ENCODE measurements at regions not wholly inside any gene's neighbourhood (a gene's known extent, or its start where the extent isn't known, plus 50 kb on each side); places are given as distances from the start of the nearest gene placed in this dataset.
A peak's percentile ranks its signal among the peaks of the same experiment; 100 is the strongest.

GRCh38 chrX:107573016-107573415 lies 55.3 kb upstream of the PRPS1 start:
- H3K9me3 ChIP-seq (ENCODE audit: control insufficient read depth, insufficient read depth, low read depth, low read length) = no peaks in the 10 kb centered on the region
- no peak overlapping the region for H2AFZ ChIP-seq (ENCODE audit: low read length)
- DNase-seq (ENCODE audit: low read depth in 2 of 2) = no peak
- H3K4me2 ChIP-seq (ENCODE audit: extremely low read depth, insufficient read depth, low read length) = no peak overlapping the region
- H3K27ac ChIP-seq (ENCODE audit: insufficient read depth, low read length) = no peak overlapping the region
- no peaks in the 10 kb centered on the region for H3K36me3 ChIP-seq (ENCODE audit: control insufficient read depth, insufficient read depth, low read length)
- H3K9ac ChIP-seq (ENCODE audit: insufficient read depth, low read length) = no peak overlapping the region
- H3K79me2 ChIP-seq (ENCODE audit: control insufficient read depth, insufficient read depth, low read length) = no peaks in the 10 kb centered on the region
- no peaks in the 10 kb centered on the region for H3K27me3 ChIP-seq (ENCODE audit: control insufficient read depth, insufficient read depth, low read length)
- TF ChIP-seq EZH2 (IDR thresholded peaks at IDR 0.05; ENCODE audit: low read length, missing control alignments) (no peak), CTCF (conservative IDR thresholded peaks at IDR 0.05 in 1 of 2, IDR thresholded peaks at IDR 0.05 in 1 of 2; ENCODE audit: low read depth in 1 of 2, low read length in 2 of 2) (no peak)
- H3K4me3 ChIP-seq (replicated peaks in 1 of 4; ENCODE audit: control extremely low read depth in 1 of 4, insufficient read depth in 1 of 4, low read depth in 3 of 4, low read length in 4 of 4) = no peak overlapping the region
- H3K4me1 ChIP-seq (ENCODE audit: control insufficient read depth, extremely low read depth, insufficient read depth, low read length) = peaks cover 6% of the 10 kb centered on the region
- no peaks in the 10 kb centered on the region for H4K20me1 ChIP-seq (ENCODE audit: control insufficient read depth, extremely low read depth, insufficient read depth, low read length)

- TF ChIP-seq EZH2 (IDR thresholded peaks at IDR 0.05; ENCODE audit: low read length, missing control alignments) = no peak
- no peak for TF ChIP-seq CTCF (conservative IDR thresholded peaks at IDR 0.05 in 1 of 2, IDR thresholded peaks at IDR 0.05 in 1 of 2; ENCODE audit: low read depth in 1 of 2, low read length in 2 of 2)
- Histone ChIP-seq H3K36me3 (ENCODE audit: control insufficient read depth, insufficient read depth, low read length) (no peaks in the 10 kb centered on the region), H3K27ac (ENCODE audit: insufficient read depth, low read length) (peak overlapping the region; percentile 75), H3K4me2 (ENCODE audit: extremely low read depth, insufficient read depth, low read length) (peak overlapping the region; percentile 45), H3K4me3 (replicated peaks in 1 of 4; ENCODE audit: control extremely low read depth in 1 of 4, insufficient read depth in 1 of 4, low read depth in 3 of 4, low read length in 4 of 4) (no peak overlapping the region), H3K79me2 (ENCODE audit: control insufficient read depth, insufficient read depth, low read length) (no peaks in the 10 kb centered on the region), H2AFZ (ENCODE audit: low read length) (no peak overlapping the region), H3K9me3 (ENCODE audit: control insufficient read depth, insufficient read depth, low read depth, low read length) (no peaks in the 10 kb centered on the region), H4K20me1 (ENCODE audit: control insufficient read depth, extremely low read depth, insufficient read depth, low read length) (no peaks in the 10 kb centered on the region), H3K9ac (ENCODE audit: insufficient read depth, low read length) (no peak overlapping the region), H3K27me3 (ENCODE audit: control insufficient read depth, insufficient read depth, low read length) (no peaks in the 10 kb centered on the region), H3K4me1 (ENCODE audit: control insufficient read depth, extremely low read depth, insufficient read depth, low read length) (peaks cover 6% of the 10 kb centered on the region)
- peak; percentile 76 to 85 for DNase-seq (ENCODE audit: low read depth in 2 of 2)
Observed at GRCh38 chrX:107574054-107574683, 54.1 kb upstream of the PRPS1 start.

GRCh38 chrX:107574711-107575110 lies 53.6 kb upstream of the PRPS1 start:
- no peaks in the 10 kb centered on the region for H4K20me1 ChIP-seq (ENCODE audit: control insufficient read depth, extremely low read depth, insufficient read depth, low read length)
- H3K4me3 ChIP-seq (replicated peaks in 1 of 4; ENCODE audit: control extremely low read depth in 1 of 4, insufficient read depth in 1 of 4, low read depth in 3 of 4, low read length in 4 of 4) = no peak overlapping the region
- H3K9me3 ChIP-seq (ENCODE audit: control insufficient read depth, insufficient read depth, low read depth, low read length) = no peaks in the 10 kb centered on the region
- TF ChIP-seq EZH2 (IDR thresholded peaks at IDR 0.05; ENCODE audit: low read length, missing control alignments) (no peak), CTCF (conservative IDR thresholded peaks at IDR 0.05 in 1 of 2, IDR thresholded peaks at IDR 0.05 in 1 of 2; ENCODE audit: low read depth in 1 of 2, low read length in 2 of 2) (no peak)
- DNase-seq (ENCODE audit: low read depth in 2 of 2) = peak; percentile 57 to 73
- peak overlapping the region; percentile 45 for H3K4me2 ChIP-seq (ENCODE audit: extremely low read depth, insufficient read depth, low read length)
- H3K79me2 ChIP-seq (ENCODE audit: control insufficient read depth, insufficient read depth, low read length) = no peaks in the 10 kb centered on the region
- H3K27me3 ChIP-seq (ENCODE audit: control insufficient read depth, insufficient read depth, low read length) = no peaks in the 10 kb centered on the region
- no peak overlapping the region for H2AFZ ChIP-seq (ENCODE audit: low read length)
- no peaks in the 10 kb centered on the region for H3K36me3 ChIP-seq (ENCODE audit: control insufficient read depth, insufficient read depth, low read length)
- peak overlapping the region; percentile 75 for H3K27ac ChIP-seq (ENCODE audit: insufficient read depth, low read length)
- H3K9ac ChIP-seq (ENCODE audit: insufficient read depth, low read length) = no peak overlapping the region
- peaks cover 6% of the 10 kb centered on the region for H3K4me1 ChIP-seq (ENCODE audit: control insufficient read depth, extremely low read depth, insufficient read depth, low read length)

Measured in fibroblast of lung (primary cell).